ENCODE measurements at regions not wholly inside any gene's neighbourhood (a gene's known extent, or its start where the extent isn't known, plus 50 kb on each side); places are given as distances from the start of the nearest gene placed in this dataset.

DNA sequence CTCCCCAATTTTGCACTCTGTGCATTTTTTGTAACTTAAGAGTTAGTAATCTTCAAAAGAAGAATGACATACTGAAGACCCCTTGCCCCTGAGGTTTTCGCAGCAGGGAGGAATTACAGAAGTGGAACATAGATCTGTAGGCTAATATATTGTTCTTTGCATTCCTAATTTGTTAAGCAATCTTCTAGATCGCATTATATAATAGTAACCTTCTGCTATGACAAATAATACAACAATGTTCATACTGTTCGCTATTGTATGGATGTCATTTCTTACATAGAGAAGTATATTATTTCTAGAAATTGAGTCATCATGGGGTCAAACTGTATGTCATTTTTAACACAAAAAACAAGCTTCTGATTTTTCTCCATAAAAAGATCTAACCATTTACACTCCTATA lies 95.8 kb upstream of the TGFBR2 start:
- Histone ChIP-seq H3K27ac (ENCODE audit: low read length, poor library complexity, severe bottlenecking) (no peak overlapping the region), H3K4me2 (ENCODE audit: low read length, poor library complexity, severe bottlenecking) (no peak overlapping the region), H3K36me3 (ENCODE audit: control insufficient read depth in 1 of 2, insufficient read depth in 2 of 2, low read depth in 1 of 2, low read length in 2 of 2) (no peaks in the 10 kb centered on the region), H2BK5ac (ENCODE audit: low read depth, low read length, poor library complexity, severe bottlenecking) (no peak overlapping the region), H2AK5ac (ENCODE audit: low read length, severe bottlenecking) (no peak overlapping the region), H3K79me1 (replicated peaks; ENCODE audit: low read length, poor library complexity, severe bottlenecking) (no peaks in the 10 kb centered on the region), H3K23ac (ENCODE audit: low read length in 2 of 2) (no peak overlapping the region), H4K8ac (ENCODE audit: low read length) (no peak overlapping the region), H3K18ac (ENCODE audit: low read depth in 1 of 2, low read length in 2 of 2) (no peak overlapping the region), H3K14ac (ENCODE audit: low read length in 2 of 2) (no peak overlapping the region), H3K4me3 (ENCODE audit: insufficient read depth in 1 of 2, low read depth in 1 of 2, low read length in 2 of 2) (no peak overlapping the region), H3K27me3 (ENCODE audit: control insufficient read depth in 1 of 2, insufficient read depth in 1 of 2, low read length in 2 of 2) (no peaks in the 10 kb centered on the region), H2BK15ac (ENCODE audit: low read depth, poor library complexity, severe bottlenecking) (no peak overlapping the region), H3K9ac (ENCODE audit: low read length) (no peak overlapping the region), H2BK12ac (ENCODE audit: low read length in 2 of 2) (no peak overlapping the region), H2BK120ac (ENCODE audit: low read depth, low read length) (no peak overlapping the region), H3K4me1 (ENCODE audit: control insufficient read depth, insufficient read depth, low read depth, low read length) (peaks cover 3% of the 10 kb centered on the region), H3K9me3 (ENCODE audit: control insufficient read depth, low read length) (no peaks in the 10 kb centered on the region), H4K91ac (ENCODE audit: low read length) (no peak overlapping the region), H3K4ac (ENCODE audit: low read depth in 1 of 2, low read length in 2 of 2) (no peak overlapping the region), H2AFZ (ENCODE audit: low read depth, low read length) (no peak overlapping the region)
- WGBS = no CpG with 5 or more reads among the region's 3 CpGs
- DNase-seq = no peak

DNA sequence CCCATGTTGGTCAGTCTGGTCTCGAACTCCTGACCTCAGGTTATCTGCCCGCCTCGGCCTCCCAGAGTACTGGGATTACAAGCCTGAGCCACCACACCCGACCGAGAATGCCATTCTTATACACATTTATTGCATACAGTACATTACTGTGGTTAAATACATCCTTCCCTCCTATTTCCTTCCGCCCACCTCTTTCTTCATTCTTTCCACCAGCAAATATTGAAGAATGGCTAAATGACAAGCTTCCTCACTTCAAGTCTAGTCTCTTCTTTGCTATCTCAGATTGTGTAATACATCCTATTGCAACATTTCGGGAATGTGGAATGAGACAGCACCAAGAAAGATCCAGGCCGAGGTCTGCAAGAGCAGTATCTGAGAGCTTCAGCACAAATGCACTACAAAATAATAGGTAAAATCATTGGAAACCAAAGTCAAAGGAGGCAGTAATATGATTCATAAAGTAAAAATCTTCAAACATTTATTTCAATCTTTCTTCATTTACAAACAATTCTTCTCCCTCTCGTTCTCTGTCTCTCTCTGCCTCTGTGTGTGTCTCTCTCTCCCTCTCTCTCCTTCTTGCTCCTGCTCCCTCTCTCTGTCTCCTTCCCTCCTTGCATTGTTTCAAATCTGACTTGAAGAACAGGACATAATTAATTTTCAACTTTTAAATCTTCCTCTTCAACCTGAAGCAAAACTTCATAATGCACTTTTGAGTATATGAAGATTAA lies 94.7 kb upstream of the TGFBR2 start:
- no peaks in the 10 kb centered on the region for H3K9me3 ChIP-seq (ENCODE audit: control insufficient read depth, low read length)
- peak overlapping the region in 1 of 2 experiments; percentile 54 for H3K18ac ChIP-seq (ENCODE audit: low read depth in 1 of 2, low read length in 2 of 2)
- H3K4me3 ChIP-seq (ENCODE audit: insufficient read depth in 1 of 2, low read depth in 1 of 2, low read length in 2 of 2) = no peak overlapping the region
- 4% methylated on average over 9 of the region's 9 CpGs for whole genome bisulfite sequencing
- no peak overlapping the region for H3K14ac ChIP-seq (ENCODE audit: low read length in 2 of 2)
- no peak overlapping the region for H2BK15ac ChIP-seq (ENCODE audit: low read depth, poor library complexity, severe bottlenecking)
- peak overlapping the region; percentile 87 for H3K27ac ChIP-seq (ENCODE audit: low read length, poor library complexity, severe bottlenecking)
- H2BK120ac ChIP-seq (ENCODE audit: low read depth, low read length) = peak overlapping the region; percentile 49
- no peak overlapping the region for H4K8ac ChIP-seq (ENCODE audit: low read length)
- no peak overlapping the region for H3K23ac ChIP-seq (ENCODE audit: low read length in 2 of 2)
- H3K4me2 ChIP-seq (ENCODE audit: low read length, poor library complexity, severe bottlenecking) = no peak overlapping the region
- peak; percentile 97 for DNase-seq
- H3K27me3 ChIP-seq (ENCODE audit: control insufficient read depth in 1 of 2, insufficient read depth in 1 of 2, low read length in 2 of 2) = no peaks in the 10 kb centered on the region
- no peak overlapping the region for H2AFZ ChIP-seq (ENCODE audit: low read depth, low read length)
- no peak overlapping the region for H3K4ac ChIP-seq (ENCODE audit: low read depth in 1 of 2, low read length in 2 of 2)
- H2AK5ac ChIP-seq (ENCODE audit: low read length, severe bottlenecking) = no peak overlapping the region
- H3K9ac ChIP-seq (ENCODE audit: low read length) = peak overlapping the region; percentile 71
- peaks cover 3% of the 10 kb centered on the region for H3K4me1 ChIP-seq (ENCODE audit: control insufficient read depth, insufficient read depth, low read depth, low read length)
- no peak overlapping the region for H4K91ac ChIP-seq (ENCODE audit: low read length)
- H2BK5ac ChIP-seq (ENCODE audit: low read depth, low read length, poor library complexity, severe bottlenecking) = no peak overlapping the region
- H2BK12ac ChIP-seq (ENCODE audit: low read length in 2 of 2) = no peak overlapping the region
- H3K36me3 ChIP-seq (ENCODE audit: control insufficient read depth in 1 of 2, insufficient read depth in 2 of 2, low read depth in 1 of 2, low read length in 2 of 2) = no peaks in the 10 kb centered on the region
- H3K79me1 ChIP-seq (replicated peaks; ENCODE audit: low read length, poor library complexity, severe bottlenecking) = no peaks in the 10 kb centered on the region

DNA sequence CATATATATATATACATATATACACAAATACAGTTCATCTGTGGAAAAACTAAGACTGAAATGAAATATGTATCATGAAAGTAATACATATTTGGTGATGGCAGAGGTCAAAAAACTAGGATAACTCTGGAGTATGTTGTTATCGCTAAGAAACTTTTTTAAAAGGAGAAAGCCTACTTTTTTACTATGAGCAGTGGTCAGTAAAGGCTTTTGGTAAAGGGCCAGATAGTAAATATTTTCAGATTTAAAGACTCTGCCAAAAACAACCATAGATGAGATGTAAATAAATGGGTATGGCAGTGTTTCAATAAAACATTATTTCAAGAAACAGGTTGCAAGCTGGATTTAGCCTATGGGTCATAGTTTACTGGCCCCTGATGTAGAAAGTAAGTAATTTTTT lies 93.8 kb upstream of the TGFBR2 start:
- no peaks in the 10 kb centered on the region for H3K27me3 ChIP-seq (ENCODE audit: control insufficient read depth in 1 of 2, insufficient read depth in 1 of 2, low read length in 2 of 2)
- DNase-seq = no peak
- H3K18ac ChIP-seq (ENCODE audit: low read depth in 1 of 2, low read length in 2 of 2) = peak overlapping the region in 1 of 2 experiments; percentile 57
- peak overlapping the region; percentile 79 for H2BK120ac ChIP-seq (ENCODE audit: low read depth, low read length)
- no peak overlapping the region for H3K23ac ChIP-seq (ENCODE audit: low read length in 2 of 2)
- H2BK12ac ChIP-seq (ENCODE audit: low read length in 2 of 2) = peak overlapping the region in 1 of 2 experiments; percentile 83
- WGBS = 82% methylated on average over 1 of the region's 1 CpG
- no peaks in the 10 kb centered on the region for H3K9me3 ChIP-seq (ENCODE audit: control insufficient read depth, low read length)
- no peak overlapping the region for H3K4me3 ChIP-seq (ENCODE audit: insufficient read depth in 1 of 2, low read depth in 1 of 2, low read length in 2 of 2)
- H3K79me1 ChIP-seq (replicated peaks; ENCODE audit: low read length, poor library complexity, severe bottlenecking) = no peaks in the 10 kb centered on the region
- peaks cover 3% of the 10 kb centered on the region for H3K4me1 ChIP-seq (ENCODE audit: control insufficient read depth, insufficient read depth, low read depth, low read length)
- no peak overlapping the region for H2AK5ac ChIP-seq (ENCODE audit: low read length, severe bottlenecking)
- H4K91ac ChIP-seq (ENCODE audit: low read length) = no peak overlapping the region
- peak overlapping the region; percentile 71 for H3K9ac ChIP-seq (ENCODE audit: low read length)
- no peak overlapping the region for H4K8ac ChIP-seq (ENCODE audit: low read length)
- H3K14ac ChIP-seq (ENCODE audit: low read length in 2 of 2) = no peak overlapping the region
- H2BK5ac ChIP-seq (ENCODE audit: low read depth, low read length, poor library complexity, severe bottlenecking) = no peak overlapping the region
- H3K36me3 ChIP-seq (ENCODE audit: control insufficient read depth in 1 of 2, insufficient read depth in 2 of 2, low read depth in 1 of 2, low read length in 2 of 2) = no peaks in the 10 kb centered on the region
- no peak overlapping the region for H3K4me2 ChIP-seq (ENCODE audit: low read length, poor library complexity, severe bottlenecking)
- H3K4ac ChIP-seq (ENCODE audit: low read depth in 1 of 2, low read length in 2 of 2) = peak overlapping the region in 1 of 2 experiments; percentile 83
- H2AFZ ChIP-seq (ENCODE audit: low read depth, low read length) = no peak overlapping the region
- H2BK15ac ChIP-seq (ENCODE audit: low read depth, poor library complexity, severe bottlenecking) = no peak overlapping the region
- no peak overlapping the region for H3K27ac ChIP-seq (ENCODE audit: low read length, poor library complexity, severe bottlenecking)

DNA sequence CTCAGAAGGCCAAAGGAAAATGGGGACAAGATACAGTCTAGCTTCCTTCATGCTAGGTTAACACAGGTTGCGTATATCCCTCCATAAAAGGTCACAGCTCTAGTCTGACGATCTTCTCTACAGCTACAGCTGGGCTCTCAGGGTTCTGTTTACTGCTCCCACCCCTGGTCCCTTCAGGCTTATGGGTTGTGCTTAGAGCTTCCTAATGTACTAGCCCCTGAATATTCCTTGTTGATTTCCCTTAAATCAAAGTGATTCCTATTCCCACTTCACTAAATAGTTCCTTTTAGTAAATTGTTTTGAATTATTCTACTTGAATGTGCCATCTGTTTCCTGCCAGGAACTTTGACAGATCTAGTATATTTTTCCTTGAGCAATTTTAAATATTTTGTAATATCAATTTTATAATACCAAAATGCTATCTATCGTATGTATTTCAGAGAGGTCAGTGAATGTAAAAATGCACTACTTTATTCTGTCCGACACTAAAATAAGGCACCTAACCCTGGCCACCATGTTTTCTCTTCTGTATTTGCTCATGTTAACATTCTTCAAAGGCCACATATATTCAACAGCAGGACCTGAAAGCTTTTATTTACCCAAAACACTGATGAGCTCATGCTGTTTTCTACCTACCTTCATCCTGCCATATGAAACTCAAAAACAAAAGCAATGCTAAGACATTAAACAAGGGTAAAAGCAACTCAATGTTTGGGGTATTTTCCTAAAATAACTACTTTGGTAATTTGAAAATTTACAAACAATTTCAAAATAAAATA lies 92.8 kb upstream of the TGFBR2 start:
- peak overlapping the region; percentile 16 for H2AK5ac ChIP-seq (ENCODE audit: low read length, severe bottlenecking)
- peak overlapping the region; percentile 85 for H2BK120ac ChIP-seq (ENCODE audit: low read depth, low read length)
- WGBS = 91% methylated on average over 4 of the region's 4 CpGs
- H3K36me3 ChIP-seq (ENCODE audit: control insufficient read depth in 1 of 2, insufficient read depth in 2 of 2, low read depth in 1 of 2, low read length in 2 of 2) = no peaks in the 10 kb centered on the region
- H2BK12ac ChIP-seq (ENCODE audit: low read length in 2 of 2) = peak overlapping the region; percentile 23 to 84
- no peak overlapping the region for H3K23ac ChIP-seq (ENCODE audit: low read length in 2 of 2)
- no peak overlapping the region for H2BK5ac ChIP-seq (ENCODE audit: low read depth, low read length, poor library complexity, severe bottlenecking)
- H3K4ac ChIP-seq (ENCODE audit: low read depth in 1 of 2, low read length in 2 of 2) = peak overlapping the region; percentile 83 to 87
- peak overlapping the region; percentile 70 to 96 for H3K18ac ChIP-seq (ENCODE audit: low read depth in 1 of 2, low read length in 2 of 2)
- H4K8ac ChIP-seq (ENCODE audit: low read length) = peak overlapping the region; percentile 60
- H3K4me3 ChIP-seq (ENCODE audit: insufficient read depth in 1 of 2, low read depth in 1 of 2, low read length in 2 of 2) = no peak overlapping the region
- H3K4me1 ChIP-seq (ENCODE audit: control insufficient read depth, insufficient read depth, low read depth, low read length) = peaks cover 3% of the 10 kb centered on the region
- no peaks in the 10 kb centered on the region for H3K27me3 ChIP-seq (ENCODE audit: control insufficient read depth in 1 of 2, insufficient read depth in 1 of 2, low read length in 2 of 2)
- no peak overlapping the region for H2BK15ac ChIP-seq (ENCODE audit: low read depth, poor library complexity, severe bottlenecking)
- H3K9me3 ChIP-seq (ENCODE audit: control insufficient read depth, low read length) = no peaks in the 10 kb centered on the region
- peak overlapping the region; percentile 94 for H4K91ac ChIP-seq (ENCODE audit: low read length)
- H3K27ac ChIP-seq (ENCODE audit: low read length, poor library complexity, severe bottlenecking) = no peak overlapping the region
- no peak overlapping the region for H3K9ac ChIP-seq (ENCODE audit: low read length)
- no peak for DNase-seq
- H3K14ac ChIP-seq (ENCODE audit: low read length in 2 of 2) = no peak overlapping the region
- H2AFZ ChIP-seq (ENCODE audit: low read depth, low read length) = no peak overlapping the region
- H3K4me2 ChIP-seq (ENCODE audit: low read length, poor library complexity, severe bottlenecking) = no peak overlapping the region
- no peaks in the 10 kb centered on the region for H3K79me1 ChIP-seq (replicated peaks; ENCODE audit: low read length, poor library complexity, severe bottlenecking)
